ENCODE measurements at regions not wholly inside any gene's neighbourhood (a gene's known extent, or its start where the extent isn't known, plus 50 kb on each side); places are given as distances from the start of the nearest gene placed in this dataset.

DNA sequence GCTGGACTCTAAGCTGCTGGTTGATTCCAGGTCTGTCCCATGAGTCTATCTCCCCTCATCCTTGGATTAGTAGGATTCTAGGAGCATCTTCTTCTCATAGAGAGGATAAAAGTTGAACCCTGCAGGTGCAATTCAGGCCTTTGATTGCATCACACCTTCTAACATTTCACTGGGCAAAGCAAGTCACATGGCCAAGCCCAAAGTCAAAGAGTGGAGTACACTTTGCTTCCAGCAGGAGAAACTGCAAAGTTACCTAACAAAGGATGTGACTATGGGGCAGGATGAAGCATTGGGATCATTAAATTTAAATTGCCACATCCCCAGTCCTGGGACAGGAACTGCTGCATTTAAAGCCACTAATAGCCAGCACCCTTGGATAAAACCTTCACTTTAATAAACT, 51.0 kb upstream of the EGFLAM start:
- DNase-seq (ENCODE audit: low read depth): no peak

DNA sequence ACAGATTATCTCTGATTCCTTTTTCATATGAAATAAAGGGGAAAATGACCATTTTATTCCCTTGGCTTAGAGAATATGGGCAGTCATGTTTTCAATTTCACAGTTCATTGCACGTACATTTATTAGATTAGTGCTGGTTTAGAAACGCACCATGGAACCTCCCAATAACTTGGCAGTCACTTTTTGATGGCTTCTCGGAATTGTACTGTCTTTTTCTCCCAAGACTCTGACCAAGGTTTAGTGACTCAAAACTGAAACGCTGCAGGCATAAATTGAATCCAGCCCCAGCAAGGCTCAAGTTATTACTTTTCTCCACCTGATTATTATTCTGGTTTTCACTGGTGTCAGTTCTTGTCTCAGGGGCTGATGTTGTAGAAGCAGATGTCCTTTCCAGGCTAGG, 55.6 kb upstream of the EGFLAM start:
- DNase-seq (ENCODE audit: low read depth): no peak

DNA sequence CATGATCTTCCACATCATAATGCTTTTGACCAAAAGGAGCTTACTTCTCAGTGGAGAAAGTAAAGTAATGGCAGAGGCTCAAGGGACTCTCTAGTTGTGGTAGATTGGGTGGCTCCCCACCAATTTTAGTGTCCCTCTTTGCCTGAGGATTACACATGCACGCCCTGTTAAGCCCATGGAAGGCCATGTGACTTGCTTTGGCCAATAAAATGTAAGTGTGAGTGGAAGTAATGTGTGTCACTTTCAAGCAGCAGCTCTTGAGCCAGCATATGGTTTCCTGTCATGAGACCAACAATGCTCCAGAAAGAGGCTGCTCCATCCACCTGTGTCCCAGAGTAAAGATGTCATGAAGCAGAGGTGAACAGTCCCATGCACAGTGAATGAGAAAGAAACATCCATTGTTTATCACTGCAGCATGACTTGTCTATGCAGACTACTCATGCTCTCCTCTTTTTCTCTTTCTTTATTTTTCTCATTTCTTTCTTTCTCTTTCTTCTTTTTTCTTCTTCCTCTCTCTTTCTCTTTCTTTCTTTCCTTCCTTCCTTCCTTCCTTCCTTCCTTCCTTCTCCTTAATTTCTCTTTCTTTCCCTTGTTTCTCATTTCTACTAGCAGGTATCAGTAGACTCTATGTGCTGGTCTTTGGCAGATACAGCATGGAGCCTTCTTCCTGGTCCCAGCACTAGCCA, 57.3 kb upstream of the EGFLAM start:
- no peak for DNase-seq (ENCODE audit: low read depth)

DNA sequence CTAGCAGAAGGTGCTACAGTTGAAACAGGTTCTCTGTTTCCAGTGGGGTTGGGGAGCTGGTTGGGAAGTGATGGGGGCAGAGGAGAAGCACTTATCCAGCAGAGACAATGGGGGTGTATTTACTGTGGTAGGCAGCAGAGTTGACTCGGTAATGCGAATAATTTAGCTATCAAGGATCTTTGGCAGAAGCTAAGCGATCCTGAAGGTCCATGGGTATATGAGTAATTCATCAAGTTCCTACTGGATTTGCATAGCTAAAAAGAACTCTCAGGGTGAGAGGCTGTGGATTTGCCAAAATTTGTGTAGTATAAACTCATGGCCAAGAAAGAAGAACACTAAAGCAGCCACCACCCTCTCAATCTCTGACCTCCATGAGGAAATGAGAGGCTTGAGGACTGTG, 61.2 kb upstream of the EGFLAM start:
- no peak for DNase-seq (ENCODE audit: low read depth)

DNA sequence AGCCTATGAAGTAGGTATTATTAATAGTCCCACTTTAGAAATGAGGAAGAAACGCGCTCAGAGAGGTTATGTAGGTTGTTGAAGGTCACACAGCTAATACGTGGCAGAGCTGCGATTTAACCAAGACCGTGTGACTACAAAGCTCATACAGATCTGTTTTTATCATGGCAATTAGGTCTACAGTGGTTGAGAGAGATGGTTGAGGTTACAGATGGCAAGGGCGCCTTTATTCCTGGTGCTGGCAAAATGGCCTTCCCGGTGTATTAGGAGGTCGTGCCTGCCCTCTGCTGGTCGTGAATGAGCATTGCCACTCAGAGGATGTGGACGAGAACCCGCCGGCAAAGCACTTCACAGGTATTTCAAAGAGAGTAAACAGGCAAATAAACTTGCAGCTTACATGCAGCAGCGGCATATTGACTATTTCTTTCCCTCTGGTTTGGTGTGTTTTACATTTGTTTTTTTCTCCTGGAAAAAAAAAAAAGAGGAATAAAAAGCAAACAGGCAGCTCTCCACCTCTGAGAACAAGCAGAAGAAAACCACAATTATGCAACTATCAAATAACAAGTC, 65.3 kb upstream of the EGFLAM start:
- DNase-seq (ENCODE audit: low read depth): peak; percentile 23

DNA sequence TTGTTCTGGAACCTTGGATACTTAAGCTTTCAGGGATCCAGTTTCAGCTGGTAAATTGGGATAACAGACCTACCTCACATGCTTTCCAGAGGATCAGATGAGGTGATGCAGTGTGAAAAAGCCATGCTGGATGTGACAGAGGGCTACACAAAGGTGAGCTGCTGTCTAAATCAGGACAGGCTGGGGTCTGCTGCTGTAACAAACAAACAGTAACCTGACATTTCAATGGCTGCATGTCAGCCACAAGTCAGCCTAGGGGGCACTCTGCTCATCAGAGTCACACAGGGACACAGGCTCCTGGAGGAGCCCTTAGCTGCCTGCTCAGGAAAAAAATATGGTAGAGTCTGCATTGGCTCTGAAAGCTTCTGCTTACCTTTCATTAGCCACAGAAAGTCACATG, 66.7 kb upstream of the EGFLAM start:
- no peak for DNase-seq (ENCODE audit: low read depth)

DNA sequence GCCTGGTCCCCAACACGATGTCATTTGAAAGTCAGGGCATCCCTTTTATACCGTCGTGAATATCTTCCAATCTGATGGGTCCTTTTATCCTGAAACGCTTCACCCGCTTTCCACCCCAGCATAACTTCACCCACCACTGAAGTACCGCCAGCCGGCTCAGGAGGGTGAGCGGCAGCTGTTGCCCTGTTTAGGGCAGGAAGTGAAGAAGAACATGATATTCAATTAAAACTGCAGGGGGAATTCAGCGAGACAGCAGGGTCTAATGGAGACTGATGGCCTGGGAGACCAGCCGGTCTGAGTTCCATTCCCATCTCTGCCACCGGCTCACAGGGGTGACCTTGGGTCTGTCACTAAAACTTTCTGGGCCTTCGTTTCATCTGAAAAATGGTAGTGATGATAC, 68.2 kb upstream of the EGFLAM start:
- no peak for DNase-seq (ENCODE audit: low read depth)

DNA sequence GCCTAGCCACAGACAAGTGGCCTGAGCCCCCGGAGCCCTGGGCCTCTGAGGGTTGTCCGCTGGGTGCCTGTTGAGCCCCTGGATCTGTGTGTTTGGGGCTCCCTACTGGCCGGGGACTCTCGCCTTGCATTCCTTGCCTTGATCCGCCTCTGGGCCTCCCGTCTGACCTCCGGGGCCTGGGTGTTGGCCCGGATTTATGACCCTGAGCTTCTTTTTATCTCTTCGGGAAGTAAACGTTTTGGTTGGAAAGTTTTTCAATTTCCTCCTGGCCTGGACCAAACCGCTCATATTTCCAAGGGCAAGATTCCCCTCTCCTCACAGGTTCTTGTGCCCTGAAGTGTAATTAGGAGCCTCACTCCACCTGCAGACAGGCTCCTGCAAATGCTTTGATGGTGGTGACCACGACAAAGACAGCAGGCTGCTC, 69.3 kb upstream of the EGFLAM start:
- no peak for DNase-seq (ENCODE audit: low read depth)

DNA sequence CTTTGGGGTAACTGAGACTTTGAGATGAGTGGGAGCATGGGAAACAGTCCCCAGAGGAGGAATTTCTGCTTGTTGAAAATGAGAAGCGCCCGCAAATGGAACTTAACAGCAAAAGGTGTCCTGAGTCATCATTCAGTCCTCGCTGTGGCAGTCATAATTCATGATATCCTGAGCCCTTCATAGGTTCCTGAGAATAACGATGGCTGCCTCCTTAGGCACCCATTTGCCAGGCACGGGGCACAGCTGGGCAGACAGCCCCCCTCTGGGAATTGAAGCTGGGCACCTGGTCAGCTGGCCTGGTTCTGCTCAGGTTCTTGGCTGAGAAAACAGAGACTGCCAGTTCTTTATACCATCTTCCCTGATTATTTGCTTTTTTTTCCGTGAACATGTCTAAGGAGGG, 69.8 kb upstream of the EGFLAM start:
- DNase-seq (ENCODE audit: low read depth): no peak

DNA sequence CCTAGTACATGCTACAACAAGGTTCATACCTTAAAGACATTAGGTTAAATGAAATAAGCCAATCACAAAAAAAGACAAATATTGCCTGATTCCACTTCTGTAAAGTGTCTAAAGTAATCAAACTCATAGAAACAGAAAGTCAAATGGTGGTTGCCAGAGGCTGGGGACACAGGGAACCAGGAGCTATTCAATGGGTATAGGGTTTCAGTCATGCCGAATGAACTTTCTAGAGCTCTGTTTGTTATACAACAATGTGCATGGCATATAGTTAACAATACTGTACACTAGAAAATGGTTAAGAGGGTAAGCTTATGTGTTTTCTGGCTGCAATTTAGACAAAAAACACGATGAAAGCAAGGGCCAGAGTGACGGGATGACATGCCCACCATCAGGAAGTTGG, 70.8 kb upstream of the EGFLAM start:
- DNase-seq (ENCODE audit: low read depth): no peak

DNA sequence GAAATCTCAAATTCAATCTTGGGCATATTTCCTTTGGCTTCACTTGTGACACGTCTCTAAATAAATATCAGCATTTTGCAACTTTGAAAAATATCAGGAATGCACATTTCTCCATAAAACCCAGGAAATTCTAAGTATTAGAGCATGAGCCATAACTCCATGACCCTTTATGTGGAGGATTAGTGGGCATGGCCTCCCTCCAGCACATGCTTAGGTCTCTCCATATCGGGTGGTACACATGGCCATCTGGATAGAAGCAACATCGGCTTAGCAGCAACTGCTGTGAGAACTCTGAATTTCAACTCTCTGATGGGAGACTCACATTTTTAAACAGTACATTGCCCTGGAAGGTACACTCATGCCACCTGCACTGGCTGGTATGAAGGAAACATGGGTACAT, 73.7 kb upstream of the EGFLAM start:
- no peak for DNase-seq (ENCODE audit: low read depth)

DNA sequence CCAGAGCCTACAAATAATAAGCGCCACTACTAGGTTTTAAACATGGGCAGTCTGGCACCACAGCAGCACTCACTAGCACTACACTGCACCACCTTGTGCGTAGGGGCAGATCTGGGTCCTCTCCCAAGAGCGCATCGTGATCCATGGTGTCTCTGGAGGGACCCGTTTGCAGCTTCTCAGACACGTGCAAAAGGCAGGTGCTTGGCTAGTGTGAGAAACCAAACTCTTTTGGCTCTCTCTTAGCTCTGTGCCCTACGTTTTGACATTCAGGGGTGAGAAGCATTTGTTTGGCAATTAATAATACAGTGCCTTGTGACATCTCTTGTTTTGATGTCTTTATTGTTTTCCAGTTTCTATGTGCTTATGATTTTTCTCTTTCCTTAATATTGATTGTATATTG, 75.4 kb upstream of the EGFLAM start:
- no peak for DNase-seq (ENCODE audit: low read depth)

DNA sequence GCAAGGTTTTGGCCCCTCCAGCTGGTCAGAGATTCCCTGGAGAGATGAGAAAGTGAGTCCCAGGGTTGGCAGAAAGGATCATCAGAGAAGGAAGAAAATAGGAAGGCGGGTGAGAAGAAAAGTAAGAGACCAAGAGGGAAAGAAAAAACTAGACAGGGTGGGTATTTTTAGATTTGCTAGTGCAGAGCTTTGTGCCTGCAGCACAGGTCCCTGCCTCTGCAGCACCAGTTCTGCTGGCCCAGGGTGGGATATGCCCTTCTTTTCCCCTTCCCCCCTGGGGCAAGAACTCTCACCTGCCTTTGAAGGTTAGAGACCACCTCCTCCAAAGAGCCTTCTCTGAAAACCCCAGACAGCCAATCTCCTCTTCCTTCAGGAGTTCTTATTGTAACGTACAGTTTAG, 90.3 kb upstream of the EGFLAM start:
- no peak for DNase-seq (ENCODE audit: low read depth)

DNA sequence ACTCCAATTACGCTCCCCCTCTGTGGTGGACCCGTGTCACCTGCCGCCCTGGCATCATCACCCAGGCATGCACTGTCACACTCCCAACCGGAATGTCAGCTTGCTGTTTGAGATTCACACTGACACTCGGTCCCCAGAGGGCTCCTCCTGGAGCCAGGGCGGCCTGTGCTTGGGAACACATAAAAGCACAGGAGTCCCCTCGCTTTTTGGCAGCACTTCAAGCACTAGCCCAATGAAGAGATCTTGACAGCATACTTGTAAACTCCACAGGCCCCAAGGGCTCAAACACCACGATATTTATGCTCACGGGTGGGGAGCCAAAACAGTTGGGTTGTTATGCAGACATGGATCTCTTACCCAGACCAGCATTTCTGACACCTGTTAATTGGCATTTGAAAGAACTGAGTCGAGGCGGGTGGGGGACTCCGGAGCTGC, 90.8 kb upstream of the EGFLAM start:
- DNase-seq (ENCODE audit: low read depth): no peak

DNA sequence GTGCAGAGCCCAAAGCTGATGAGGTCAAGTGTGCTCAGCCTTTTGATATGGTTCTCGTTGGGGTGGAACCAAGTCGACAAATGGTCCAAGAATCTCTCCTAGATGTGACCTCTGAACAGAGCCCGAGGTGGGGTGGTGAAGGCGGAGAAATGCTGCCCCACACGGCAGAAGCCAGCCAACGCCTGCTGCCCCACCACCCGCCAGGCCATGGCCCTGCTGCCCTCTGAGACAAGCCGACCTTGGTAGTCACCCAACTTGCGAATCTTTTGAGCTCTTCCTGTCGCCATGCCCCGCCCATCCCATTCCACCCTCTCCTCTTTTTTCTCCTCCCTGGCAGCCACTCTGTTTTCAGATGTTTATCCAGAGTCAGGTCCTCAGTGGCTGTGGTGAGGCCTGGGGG, 91.5 kb upstream of the EGFLAM start:
- no peak for DNase-seq (ENCODE audit: low read depth)

DNA sequence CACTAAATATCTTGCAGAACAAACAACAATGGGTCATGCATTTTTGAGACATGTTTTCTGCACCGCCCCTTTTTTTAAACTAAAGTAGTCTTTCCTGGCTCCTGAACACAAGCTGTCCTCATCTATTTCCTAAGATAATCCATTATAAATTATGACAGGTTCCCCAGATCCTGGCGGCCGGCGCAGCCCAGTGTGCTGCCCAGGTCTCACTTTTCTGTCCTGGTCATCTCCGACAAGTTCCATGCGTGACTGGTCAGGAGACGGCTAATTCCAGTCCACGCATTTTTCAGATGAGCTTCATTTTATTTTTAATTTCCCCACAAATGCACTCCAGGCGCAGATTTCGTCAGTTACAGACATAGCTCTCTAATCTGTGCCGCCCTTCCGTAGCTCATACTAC, 92.9 kb upstream of the EGFLAM start:
- DNase-seq (ENCODE audit: low read depth): no peak

DNA sequence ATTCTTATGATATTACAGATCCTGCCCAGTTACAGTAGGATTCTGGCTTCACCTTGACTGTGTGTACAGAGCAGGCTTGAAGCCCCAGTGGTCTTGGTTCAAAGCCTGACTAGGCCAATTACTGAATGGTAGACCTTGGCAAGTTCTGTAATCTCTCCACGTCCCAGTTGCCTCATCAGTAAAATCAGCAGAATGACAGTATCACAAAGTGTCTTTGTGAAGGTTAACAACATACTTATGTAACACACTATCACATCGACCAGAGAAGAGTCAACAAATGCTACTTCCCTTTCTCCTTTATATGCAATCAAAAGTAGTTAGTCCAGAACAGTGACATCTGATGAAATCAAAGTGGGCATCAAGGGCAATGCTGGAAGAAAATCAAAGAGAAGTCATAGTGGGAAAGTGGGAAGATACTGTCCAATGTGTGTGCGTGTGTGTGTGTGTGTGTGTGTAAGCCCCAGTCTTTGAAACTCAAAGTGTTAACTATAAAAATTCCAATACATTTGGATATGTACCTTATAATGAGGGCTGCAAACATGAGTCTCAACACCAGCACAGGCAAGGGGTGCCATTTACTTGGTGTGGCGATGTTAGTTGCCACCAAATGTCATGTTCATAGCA, 93.5 kb upstream of the EGFLAM start:
- DNase-seq (ENCODE audit: low read depth): no peak

DNA sequence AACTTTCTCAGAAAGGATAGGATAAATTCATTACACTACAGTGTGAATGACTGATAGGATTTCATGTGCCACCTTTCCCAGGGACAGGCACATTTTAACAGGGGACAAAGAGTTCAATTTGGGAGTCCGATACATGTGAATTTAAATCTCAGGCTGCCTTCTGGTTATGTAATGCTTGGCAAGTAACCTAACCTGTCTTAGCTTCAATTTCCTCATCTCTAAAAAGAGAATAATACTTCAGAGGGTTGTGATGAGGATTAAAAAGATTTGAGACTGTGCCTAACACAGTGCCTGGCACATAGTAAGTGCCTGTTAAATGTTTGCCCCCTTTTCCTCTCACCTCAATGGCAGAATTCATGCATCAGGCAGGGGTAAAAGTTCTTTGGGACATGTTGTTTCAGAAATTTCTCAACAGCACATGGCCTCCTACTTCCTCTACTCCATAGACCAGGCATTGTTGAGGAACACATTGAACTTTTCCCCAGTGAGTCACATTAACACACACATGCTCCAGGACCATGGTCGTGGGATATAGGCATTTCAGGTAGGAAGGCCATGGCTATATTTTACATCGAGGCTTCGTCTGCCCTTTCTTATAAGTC, 94.6 kb upstream of the EGFLAM start:
- no peak for DNase-seq (ENCODE audit: low read depth)

DNA sequence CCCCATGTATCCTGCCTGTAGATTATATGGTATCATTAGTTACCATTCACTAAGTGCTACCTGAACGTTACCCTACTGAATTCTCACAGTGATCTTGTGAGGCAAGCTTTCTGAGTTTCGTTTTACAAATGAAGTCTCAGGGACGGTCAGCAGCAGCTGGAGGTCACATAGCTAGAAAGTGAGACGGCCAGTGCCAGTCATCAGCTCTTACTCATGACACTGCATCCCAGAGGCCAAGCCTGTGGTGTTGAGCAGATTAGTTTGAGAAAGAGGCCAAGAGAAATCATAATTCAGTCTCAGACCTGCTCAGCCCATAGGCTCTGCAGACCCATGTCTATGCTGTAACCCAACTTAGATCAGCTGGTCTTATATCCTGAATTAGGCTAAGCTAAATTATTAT, 95.7 kb upstream of the EGFLAM start:
- no peak for DNase-seq (ENCODE audit: low read depth)

DNA sequence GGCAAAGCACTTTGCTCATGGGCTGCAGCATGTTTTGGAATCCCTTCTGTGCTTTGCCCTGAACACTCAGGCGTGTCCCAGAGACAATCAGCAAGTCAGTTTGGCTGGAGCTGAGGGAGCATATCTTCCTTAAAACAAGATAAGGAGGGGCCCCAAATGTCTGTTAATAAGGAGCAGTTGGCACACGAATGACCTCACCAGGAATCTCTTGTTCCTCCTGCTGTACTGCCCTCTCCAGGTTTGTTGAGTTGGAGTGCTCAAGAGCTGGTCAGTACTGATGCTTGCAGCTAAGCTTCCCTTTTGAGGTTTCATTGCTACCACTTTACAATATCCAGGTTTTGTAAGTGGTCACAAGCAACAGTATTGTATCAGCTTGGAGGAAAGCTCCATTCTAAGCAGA, 101.3 kb upstream of the EGFLAM start:
- DNase-seq (ENCODE audit: low read depth): no peak

DNA sequence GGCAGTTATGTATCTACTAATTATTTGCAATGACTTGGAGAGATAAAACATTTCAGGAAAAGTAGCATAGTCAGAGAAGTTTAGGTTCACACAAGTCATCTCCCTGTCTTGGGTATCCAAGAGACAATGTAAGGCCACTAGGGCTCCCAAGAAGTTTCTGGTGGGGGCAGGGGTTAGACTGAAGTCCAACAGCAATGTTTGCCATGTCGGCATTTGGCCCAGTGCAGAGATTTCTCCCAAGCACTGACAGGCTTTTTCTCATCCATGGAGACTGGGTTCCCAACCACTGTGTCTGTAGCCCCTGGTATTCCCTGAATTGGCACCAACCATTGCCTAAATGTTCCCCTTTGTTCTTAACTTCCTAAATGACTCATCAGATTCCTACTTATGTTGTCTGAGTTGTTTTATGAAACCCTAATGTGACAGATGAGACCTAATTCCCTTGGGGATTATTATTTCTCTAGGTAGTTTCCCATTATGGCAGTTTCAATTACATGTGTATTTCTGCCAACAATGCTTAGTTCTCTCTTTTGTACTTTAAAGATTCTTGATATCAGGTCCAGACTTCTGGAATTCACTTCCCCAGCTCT, 103.6 kb upstream of the EGFLAM start:
- DNase-seq (ENCODE audit: low read depth): no peak

DNA sequence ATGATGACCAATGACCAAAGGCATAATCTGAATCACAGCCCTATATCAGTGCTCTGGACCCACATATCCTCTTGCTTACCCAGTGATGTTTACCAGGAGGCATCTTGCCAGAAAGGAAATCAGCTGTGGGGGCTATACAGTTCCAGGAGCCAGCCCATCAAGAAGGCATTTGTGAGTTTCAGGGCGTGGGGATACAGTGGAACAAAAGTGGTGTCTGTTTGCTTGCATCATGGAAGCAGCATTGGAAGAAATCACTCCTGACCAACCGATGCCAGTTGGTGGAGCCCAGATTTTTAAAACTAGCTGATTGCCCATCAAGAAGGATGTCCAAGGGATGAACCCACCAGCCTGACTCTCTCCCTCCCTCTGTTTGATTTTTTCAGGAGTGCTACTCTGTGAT, 106.5 kb upstream of the EGFLAM start:
- DNase-seq (ENCODE audit: low read depth): no peak

DNA sequence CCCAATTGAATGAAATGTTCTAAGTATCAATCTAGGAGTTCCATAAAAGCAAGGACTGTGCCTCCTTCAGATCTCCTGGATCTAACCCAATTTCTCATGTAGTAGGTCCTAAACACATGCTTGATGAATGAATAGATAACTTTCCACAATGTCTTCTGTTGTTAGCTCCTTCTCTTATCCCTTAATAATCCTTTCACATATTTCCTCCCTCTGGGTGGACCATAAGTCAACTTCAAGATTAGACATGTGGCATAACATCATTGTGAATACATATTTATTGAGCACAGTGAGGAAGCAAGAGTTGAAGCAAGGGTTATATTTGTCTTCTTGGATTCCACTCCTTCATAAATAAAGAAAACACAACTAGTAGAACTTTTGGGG, 108.6 kb upstream of the EGFLAM start:
- no peak for DNase-seq (ENCODE audit: low read depth)

All from stimulated activated CD8-positive, alpha-beta memory T cell treated with anti-CD3 and anti-CD28 coated beads, Interleukin-15, amount 100 ng/mL, for 1 hour (primary cell).